ENCODE measurements at regions not wholly inside any gene's neighbourhood (a gene's known extent, or its start where the extent isn't known, plus 50 kb on each side); places are given as distances from the start of the nearest gene placed in this dataset.

GRCh38 chr14:106038263-106038662 lies 511.9 kb downstream of the TMEM121 start:
- no peak overlapping the region for H3K27ac ChIP-seq
- H3K9me3 ChIP-seq, result no peaks in the 10 kb centered on the region
- H3K4me3 ChIP-seq, result no peak overlapping the region
- TF ChIP-seq, protein P1, sequence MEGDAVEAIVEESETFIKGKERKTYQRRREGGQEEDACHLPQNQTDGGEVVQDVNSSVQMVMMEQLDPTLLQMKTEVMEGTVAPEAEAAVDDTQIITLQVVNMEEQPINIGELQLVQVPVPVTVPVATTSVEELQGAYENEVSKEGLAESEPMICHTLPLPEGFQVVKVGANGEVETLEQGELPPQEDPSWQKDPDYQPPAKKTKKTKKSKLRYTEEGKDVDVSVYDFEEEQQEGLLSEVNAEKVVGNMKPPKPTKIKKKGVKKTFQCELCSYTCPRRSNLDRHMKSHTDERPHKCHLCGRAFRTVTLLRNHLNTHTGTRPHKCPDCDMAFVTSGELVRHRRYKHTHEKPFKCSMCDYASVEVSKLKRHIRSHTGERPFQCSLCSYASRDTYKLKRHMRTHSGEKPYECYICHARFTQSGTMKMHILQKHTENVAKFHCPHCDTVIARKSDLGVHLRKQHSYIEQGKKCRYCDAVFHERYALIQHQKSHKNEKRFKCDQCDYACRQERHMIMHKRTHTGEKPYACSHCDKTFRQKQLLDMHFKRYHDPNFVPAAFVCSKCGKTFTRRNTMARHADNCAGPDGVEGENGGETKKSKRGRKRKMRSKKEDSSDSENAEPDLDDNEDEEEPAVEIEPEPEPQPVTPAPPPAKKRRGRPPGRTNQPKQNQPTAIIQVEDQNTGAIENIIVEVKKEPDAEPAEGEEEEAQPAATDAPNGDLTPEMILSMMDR (IDR thresholded peaks at IDR 0.05), result no peak
- intact Hi-C loops (cut with DNase I), result no loop called here
- DNase-seq, result no peak
- peaks cover 3% of the 10 kb centered on the region for H3K27me3 ChIP-seq (ENCODE audit: low read depth)
- H3K4me1 ChIP-seq, result no peaks in the 10 kb centered on the region
- no peaks in the 10 kb centered on the region for H3K36me3 ChIP-seq
- ATAC-seq, result no peak

- intact Hi-C loops (cut with DNase I), result no loop called here
- Histone ChIP-seq H3K9me3 (no peaks in the 10 kb centered on the region), H3K27me3 (ENCODE audit: low read depth) (peaks cover 3% of the 10 kb centered on the region), H3K4me3 (no peak overlapping the region), H3K4me1 (no peaks in the 10 kb centered on the region), H3K36me3 (no peaks in the 10 kb centered on the region), H3K27ac (no peak overlapping the region)
- DNase-seq, result peak; percentile 65
- peak in 1 of 2 donors; percentile 72 for ATAC-seq
- TF ChIP-seq, protein P1 (IDR thresholded peaks at IDR 0.05), result peak; percentile 47
These were observed 513.0 kb downstream of the TMEM121 start for GRCh38 chr14:106039400-106039799.

GRCh38 chr14:106044515-106044914 lies 518.1 kb downstream of the TMEM121 start:
- H3K36me3 ChIP-seq, result no peaks in the 10 kb centered on the region
- no peak overlapping the region for H3K4me3 ChIP-seq
- H3K27me3 ChIP-seq (ENCODE audit: low read depth), result no peaks in the 10 kb centered on the region
- H3K9me3 ChIP-seq, result no peaks in the 10 kb centered on the region
- DNase-seq (no peak), ATAC-seq (no peak)
- no peaks in the 10 kb centered on the region for H3K4me1 ChIP-seq
- intact Hi-C loops (cut with DNase I), result no loop called here
- no peak overlapping the region for H3K27ac ChIP-seq
- TF ChIP-seq, protein P1 (IDR thresholded peaks at IDR 0.05), result no peak

DNA sequence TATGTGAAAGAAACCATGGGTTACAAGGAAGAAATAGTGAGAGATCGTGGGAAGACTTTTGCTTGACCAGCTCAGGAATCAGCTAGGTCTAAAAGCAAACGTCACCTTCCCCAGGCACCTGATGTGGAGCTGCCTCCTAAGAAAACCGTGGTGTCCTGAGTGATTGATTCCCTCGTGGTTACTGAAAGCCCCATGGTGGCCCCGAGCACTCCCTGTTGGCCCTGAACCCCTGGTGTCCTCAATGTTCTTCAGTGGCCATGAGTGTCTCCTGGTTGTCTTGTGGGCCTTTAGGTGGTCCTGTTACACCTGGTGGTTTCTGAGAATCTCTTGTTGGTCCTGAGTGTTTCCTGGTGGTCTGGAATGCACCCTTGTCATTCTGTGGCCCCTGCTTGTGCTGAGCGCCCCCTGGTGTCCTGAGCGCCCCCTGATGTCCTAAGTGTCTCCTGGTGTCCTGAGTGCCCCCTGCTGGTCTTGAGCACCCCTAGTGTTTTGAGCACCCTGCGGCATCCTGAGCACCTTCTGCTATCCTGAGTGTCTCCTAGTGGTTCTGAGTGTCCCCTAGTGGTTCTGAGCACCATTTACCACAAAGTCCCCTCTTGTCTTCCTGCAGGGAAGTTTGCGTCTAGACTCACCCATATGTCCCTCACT lies 518.7 kb downstream of the TMEM121 start:
- no peaks in the 10 kb centered on the region for H3K4me1 ChIP-seq
- peaks cover 1% of the 10 kb centered on the region for H3K27me3 ChIP-seq (ENCODE audit: low read depth)
- TF ChIP-seq, protein P1 (IDR thresholded peaks at IDR 0.05), result peak; percentile 49
- H3K27ac ChIP-seq, result no peak overlapping the region
- ATAC-seq, result peak; percentile 68 to 76
- no peak overlapping the region for H3K4me3 ChIP-seq
- intact Hi-C loops (cut with DNase I), result no loop called here
- peak; percentile 76 for DNase-seq
- H3K36me3 ChIP-seq, result no peaks in the 10 kb centered on the region
- no peaks in the 10 kb centered on the region for H3K9me3 ChIP-seq

DNA sequence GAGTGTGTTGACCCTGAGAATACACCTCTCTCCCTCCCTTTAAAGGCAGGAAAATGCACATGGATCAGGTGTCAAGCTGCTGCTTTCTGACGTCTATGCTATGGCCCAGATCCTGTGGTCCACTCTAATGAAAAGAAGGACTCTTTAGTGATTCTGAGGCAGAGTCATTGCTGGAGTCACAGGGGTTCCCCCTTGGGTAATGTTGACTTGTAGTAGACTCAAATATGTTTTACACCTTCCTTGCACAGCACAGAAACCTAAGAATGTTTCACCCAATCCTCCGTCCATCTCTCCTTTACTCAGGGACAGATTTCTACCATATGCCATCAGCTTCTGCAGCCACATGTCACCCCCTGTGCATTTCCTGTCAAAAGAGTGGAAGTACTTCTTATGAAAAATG lies 525.4 kb downstream of the TMEM121 start:
- Histone ChIP-seq H3K9me3 (no peaks in the 10 kb centered on the region), H3K4me1 (no peaks in the 10 kb centered on the region), H3K27ac (no peak overlapping the region), H3K27me3 (ENCODE audit: low read depth) (peaks cover 7% of the 10 kb centered on the region), H3K36me3 (no peaks in the 10 kb centered on the region), H3K4me3 (no peak overlapping the region)
- intact Hi-C loops (cut with DNase I), result no loop called here
- ATAC-seq (no peak), DNase-seq (no peak)
- TF ChIP-seq, protein P1 (IDR thresholded peaks at IDR 0.05), result no peak

Data from lower lobe of right lung (tissue), 2 donors.